CD14-positive monocyte (primary cell): ENCODE measurements at regions not wholly inside any gene's neighbourhood (a gene's known extent, or its start where the extent isn't known, plus 50 kb on each side); places are given as distances from the start of the nearest gene placed in this dataset.

Experiments
- DNase-seq, 3 donors: peaks; one replicate each; pipeline ENCODE4 v3.0.0-alpha.2; 2011 to 2022
- H2AFZ ChIP-seq: 2 replicates; pipeline ENCODE4 v1.6.0; 2012; ENCODE audit warnings: mild to moderate bottlenecking, low read depth, low read length, inconsistent platforms; ENCODE audit not compliant: insufficient read depth, poor library complexity, severe bottlenecking
- H3K27ac ChIP-seq, 2 donors: 1 replicate in 1 of 2; 2 replicates in 1 of 2; pipeline ENCODE4 v1.5.1; 2012 to 2013; ENCODE audit warnings: low read length in 2 of 2, control low read depth in 1 of 2, inconsistent platforms in 1 of 2, low read depth in 1 of 2, mild to moderate bottlenecking in 1 of 2
- H3K27me3 ChIP-seq, 2 donors: one replicate each; pipeline versions ENCODE4 v1.6.0 to v1.6.1; 2011 to 2013; ENCODE audit warnings: low read length in 2 of 2; ENCODE audit not compliant: control insufficient read depth in 2 of 2, insufficient read depth in 2 of 2
- H3K36me3 ChIP-seq, 2 donors: replicated peaks in 1 of 2; 1 replicate in 1 of 2; 2 replicates in 1 of 2; pipeline versions ENCODE4 v1.5.1 to v1.6.1; 2012 to 2013; ENCODE audit warnings: low read length in 2 of 2, control low read depth in 1 of 2, inconsistent platforms in 1 of 2, mild to moderate bottlenecking in 1 of 2; ENCODE audit not compliant: insufficient read depth in 2 of 2, control insufficient read depth in 1 of 2
- H3K4me1 ChIP-seq, 2 donors: 1 replicate in 1 of 2; 2 replicates in 1 of 2; pipeline versions ENCODE4 v1.5.1 to v1.6.1; 2012 to 2013; ENCODE audit warnings: low read length in 2 of 2, control low read depth in 1 of 2, inconsistent platforms in 1 of 2, mild to moderate bottlenecking in 1 of 2, moderate library complexity in 1 of 2; ENCODE audit not compliant: insufficient read depth in 2 of 2, control insufficient read depth in 1 of 2
- H3K4me2 ChIP-seq: replicated peaks from 2 replicates; pipeline ENCODE3; 2012; ENCODE audit warnings: low read length, moderate library complexity, mild to moderate bottlenecking; ENCODE audit not compliant: poor library complexity, severe bottlenecking; ENCODE audit errors: extremely low read depth
- H3K4me3 ChIP-seq, 3 experiments: fragments of 200-600 bp in 1 of 3; sonication (generic) in 1 of 3; replicated peaks in 1 of 3; 1 replicate in 2 of 3; 2 replicates in 1 of 3; pipeline ENCODE4 v1.5.1; 2011 to 2013; ENCODE audit warnings: low read length in 3 of 3, mild to moderate bottlenecking in 3 of 3, control low read depth in 2 of 3, low read depth in 2 of 3, inconsistent platforms in 1 of 3, moderate library complexity in 1 of 3
- H3K79me2 ChIP-seq: 2 replicates; pipeline ENCODE4 v1.6.0; 2012; ENCODE audit warnings: mild to moderate bottlenecking, control low read depth, inconsistent platforms, low read length, moderate library complexity; ENCODE audit not compliant: insufficient read depth
- H3K9ac ChIP-seq: 2 replicates; pipeline ENCODE4 v1.6.0; 2017; ENCODE audit warnings: low read length, mild to moderate bottlenecking; ENCODE audit not compliant: insufficient read depth, poor library complexity, severe bottlenecking
- H3K9me3 ChIP-seq, 2 donors: replicated peaks in 1 of 2; 1 replicate in 1 of 2; 2 replicates in 1 of 2; pipeline versions ENCODE4 v1.5.1 to v1.6.1; 2012 to 2013; ENCODE audit warnings: low read length in 2 of 2, control low read depth in 1 of 2; ENCODE audit not compliant: control insufficient read depth in 1 of 2, insufficient read depth in 1 of 2
- H4K20me1 ChIP-seq: 2 replicates; pipeline ENCODE4 v1.6.0; 2012; ENCODE audit warnings: mild to moderate bottlenecking, low read length, control low read depth, moderate library complexity; ENCODE audit not compliant: insufficient read depth
- H3K27ac Mint-ChIP-seq, 7 donors: one replicate each; pipeline ENCODE4 v1.8.0; 2020; ENCODE audit warnings: mild to moderate bottlenecking in 7 of 7, mixed read lengths in 7 of 7, moderate library complexity in 6 of 7, inconsistent platforms in 2 of 7
- H3K27me3 Mint-ChIP-seq, 3 donors: one replicate each; pipeline ENCODE4 v1.8.0; 2021 to 2022; ENCODE audit warnings: low read depth in 3 of 3, mild to moderate bottlenecking in 3 of 3, mixed read lengths in 3 of 3, moderate library complexity in 3 of 3, inconsistent platforms in 1 of 3
- H3K36me3 Mint-ChIP-seq, 2 donors: one replicate each; pipeline ENCODE4 v1.8.0; 2020; ENCODE audit warnings: mixed read lengths in 2 of 2, inconsistent platforms in 1 of 2, mild to moderate bottlenecking in 1 of 2
- H3K4me1 Mint-ChIP-seq: one replicate; pipeline ENCODE4 v1.8.0; 2020; ENCODE audit warnings: mild to moderate bottlenecking, mixed read lengths
- H3K4me3 Mint-ChIP-seq, 2 donors: one replicate each; pipeline ENCODE4 v1.8.0; 2020; ENCODE audit warnings: mild to moderate bottlenecking in 2 of 2, mixed read lengths in 2 of 2, moderate library complexity in 1 of 2
- H3K9me3 Mint-ChIP-seq, 7 donors: one replicate each; pipeline ENCODE4 v1.8.0; 2020 to 2022; ENCODE audit warnings: mixed read lengths in 7 of 7, mild to moderate bottlenecking in 6 of 7, moderate library complexity in 6 of 7, inconsistent platforms in 2 of 7
- WGBS: methylation state at CpG from one replicate; pipeline ENCODE4 v1.1.5; 2013; ENCODE audit warnings: missing lambda C conversion rate; ENCODE audit not compliant: insufficient coverage; 5-methylcytosine and 5-hydroxymethylcytosine counted together
- intact Hi-C, 2 donors: fragments of 100-400 bp; cut with micrococcal nuclease; formaldehyde crosslinking; loops; one replicate each; pipeline versions ENCODE4 v1.15.0 to v1.15.1; 2023
- TF ChIP-seq, protein P1 (sequence below): fragments of 200-600 bp; IDR thresholded peaks from one replicate; pipeline ENCODE4 v1.8.0; 2022; ENCODE audit warnings: antibody characterized with exemption, mild to moderate bottlenecking

GRCh38 chr11:134907636-134908035, 495.6 kb upstream of the B3GAT1 start:
- Mint-ChIP-seq H3K36me3 (no peaks in the 10 kb centered on the region), H3K4me3 (no peak overlapping the region), H3K4me1 (no peaks in the 10 kb centered on the region), H3K27ac (no peak overlapping the region), H3K27me3 (peaks cover 0 to 7% (median 2%) of the 10 kb centered on the region in 3 donors), H3K9me3 (peaks cover 0 to 4% (median 0%) of the 10 kb centered on the region in 7 donors)
- Histone ChIP-seq H4K20me1 (no peaks in the 10 kb centered on the region), H3K4me1 (no peaks in the 10 kb centered on the region), H3K4me3 (no peak overlapping the region), H3K27me3 (no peaks in the 10 kb centered on the region), H3K9me3 (no peaks in the 10 kb centered on the region), H3K79me2 (no peaks in the 10 kb centered on the region), H3K27ac (no peak overlapping the region), H3K36me3 (no peaks in the 10 kb centered on the region), H3K9ac (no peak overlapping the region), H2AFZ (no peak overlapping the region), H3K4me2 (no peak overlapping the region)
- TF ChIP-seq, protein P1, sequence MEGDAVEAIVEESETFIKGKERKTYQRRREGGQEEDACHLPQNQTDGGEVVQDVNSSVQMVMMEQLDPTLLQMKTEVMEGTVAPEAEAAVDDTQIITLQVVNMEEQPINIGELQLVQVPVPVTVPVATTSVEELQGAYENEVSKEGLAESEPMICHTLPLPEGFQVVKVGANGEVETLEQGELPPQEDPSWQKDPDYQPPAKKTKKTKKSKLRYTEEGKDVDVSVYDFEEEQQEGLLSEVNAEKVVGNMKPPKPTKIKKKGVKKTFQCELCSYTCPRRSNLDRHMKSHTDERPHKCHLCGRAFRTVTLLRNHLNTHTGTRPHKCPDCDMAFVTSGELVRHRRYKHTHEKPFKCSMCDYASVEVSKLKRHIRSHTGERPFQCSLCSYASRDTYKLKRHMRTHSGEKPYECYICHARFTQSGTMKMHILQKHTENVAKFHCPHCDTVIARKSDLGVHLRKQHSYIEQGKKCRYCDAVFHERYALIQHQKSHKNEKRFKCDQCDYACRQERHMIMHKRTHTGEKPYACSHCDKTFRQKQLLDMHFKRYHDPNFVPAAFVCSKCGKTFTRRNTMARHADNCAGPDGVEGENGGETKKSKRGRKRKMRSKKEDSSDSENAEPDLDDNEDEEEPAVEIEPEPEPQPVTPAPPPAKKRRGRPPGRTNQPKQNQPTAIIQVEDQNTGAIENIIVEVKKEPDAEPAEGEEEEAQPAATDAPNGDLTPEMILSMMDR, result no peak
- no peak for DNase-seq
- intact Hi-C loops, result no loop called here
- WGBS, result 83% methylated on average over 4 of the region's 5 CpGs

- 87% methylated on average over 18 of the region's 19 CpGs for WGBS
- Histone ChIP-seq H3K9ac (no peak overlapping the region), H3K36me3 (no peaks in the 10 kb centered on the region), H3K4me1 (no peaks in the 10 kb centered on the region), H3K9me3 (no peaks in the 10 kb centered on the region), H2AFZ (no peak overlapping the region), H4K20me1 (no peaks in the 10 kb centered on the region), H3K4me2 (no peak overlapping the region), H3K79me2 (no peaks in the 10 kb centered on the region), H3K27me3 (no peaks in the 10 kb centered on the region), H3K27ac (no peak overlapping the region), H3K4me3 (no peak overlapping the region)
- Mint-ChIP-seq H3K4me3 (no peak overlapping the region), H3K4me1 (no peaks in the 10 kb centered on the region), H3K27me3 (peaks cover 0 to 4% (median 2%) of the 10 kb centered on the region in 3 donors), H3K9me3 (peaks cover 0 to 4% (median 0%) of the 10 kb centered on the region in 7 donors), H3K27ac (peak overlapping the region in 1 of 7 donors; percentile 60), H3K36me3 (no peaks in the 10 kb centered on the region)
- TF ChIP-seq, protein P1, result no peak
- intact Hi-C loops, result no loop called here
- no peak for DNase-seq
These were observed 494.4 kb upstream of the B3GAT1 start for GRCh38 chr11:134906356-134906955.
